A172 (cell line): ENCODE measurements at regions not wholly inside any gene's neighbourhood (a gene's known extent, or its start where the extent isn't known, plus 50 kb on each side); places are given as distances from the start of the nearest gene placed in this dataset.
"Not testable (repeated sequence)": the region's sequence is repeated elsewhere in the genome, so short reads cannot be mapped to it uniquely, and the experiment has no call there.

Experiments
- DNase-seq: peaks from one replicate; pipeline ENCODE4 v3.0.0-alpha.2; 2015; ENCODE audit warnings: low spot score

GRCh38 chr6:137623293-137623692 lies 129.1 kb upstream of the OLIG3 start:
- no peak for DNase-seq

- DNase-seq: no peak
These were observed 131.0 kb upstream of the OLIG3 start for GRCh38 chr6:137625100-137625661.

GRCh38 chr6:137625808-137626207 lies 131.6 kb upstream of the OLIG3 start:
- no peak for DNase-seq

GRCh38 chr6:137630666-137631065 lies 136.5 kb upstream of the OLIG3 start:
- DNase-seq: no peak

- no peak for DNase-seq
These were observed 137.1 kb upstream of the OLIG3 start for GRCh38 chr6:137631323-137631722.

GRCh38 chr6:137634177-137634576 lies 140.0 kb upstream of the OLIG3 start:
- DNase-seq: not testable (repeated sequence)

GRCh38 chr6:137637121-137637520 lies 142.9 kb upstream of the OLIG3 start:
- peak; percentile 93 for DNase-seq

- DNase-seq: no peak
These were observed 144.9 kb upstream of the OLIG3 start for GRCh38 chr6:137638926-137639706.

- DNase-seq: no peak
These were observed 145.9 kb upstream of the OLIG3 start for GRCh38 chr6:137640086-137640485.

GRCh38 chr6:137641474-137642077 lies 147.4 kb upstream of the OLIG3 start:
- DNase-seq: peak; percentile 50

- not testable (repeated sequence) for DNase-seq
These were observed 149.0 kb upstream of the OLIG3 start for GRCh38 chr6:137643210-137643609.

- not testable (repeated sequence) for DNase-seq
These were observed 149.4 kb upstream of the OLIG3 start for GRCh38 chr6:137643644-137644043.

GRCh38 chr6:137645850-137646249 lies 151.7 kb upstream of the OLIG3 start:
- no peak for DNase-seq

- no peak for DNase-seq
These were observed 152.3 kb upstream of the OLIG3 start for GRCh38 chr6:137646484-137646883.

- no peak for DNase-seq
These were observed 153.7 kb upstream of the OLIG3 start for GRCh38 chr6:137647762-137648447.

- no peak for DNase-seq
These were observed 156.5 kb upstream of the OLIG3 start for GRCh38 chr6:137650720-137651119.

- no peak for DNase-seq
These were observed 157.0 kb upstream of the OLIG3 start for GRCh38 chr6:137651178-137651577.

GRCh38 chr6:137651591-137652335 lies 157.6 kb upstream of the OLIG3 start:
- no peak for DNase-seq

- peak; percentile 39 for DNase-seq
These were observed 158.9 kb upstream of the OLIG3 start for GRCh38 chr6:137652961-137653705.

GRCh38 chr6:137653706-137654059 lies 159.5 kb upstream of the OLIG3 start:
- no peak for DNase-seq

- DNase-seq: no peak
These were observed 160.3 kb upstream of the OLIG3 start for GRCh38 chr6:137654365-137654981.
